GM21423 (cell line): ENCODE measurements at regions not wholly inside any gene's neighbourhood (a gene's known extent, or its start where the extent isn't known, plus 50 kb on each side); places are given as distances from the start of the nearest gene placed in this dataset.

ENCODE experiments used
- ATAC-seq: cut with Tn5 transposase; IDR thresholded peaks from one replicate; pipeline ENCODE4 v1.9.1; 2021; ENCODE audit warnings: mild to moderate bottlenecking, moderate library complexity; ENCODE audit not compliant: unreplicated experiment

GRCh38 chr15:70409388-70409787 is 311.7 kb upstream of the TLE3 start:
- ATAC-seq, result no peak

- ATAC-seq, result no peak
Observed at GRCh38 chr15:70407955-70408354, 310.2 kb upstream of the TLE3 start.

- ATAC-seq, result no peak
Observed at GRCh38 chr15:70407336-70407670, 309.6 kb upstream of the TLE3 start.

GRCh38 chr15:70406617-70407335 is 309.1 kb upstream of the TLE3 start:
- no peak for ATAC-seq

GRCh38 chr15:70401709-70402108 is 304.0 kb upstream of the TLE3 start:
- no peak for ATAC-seq

GRCh38 chr15:70400766-70401541 is 303.2 kb upstream of the TLE3 start:
- no peak for ATAC-seq

- no peak for ATAC-seq
Observed at GRCh38 chr15:70399204-70399603, 301.5 kb upstream of the TLE3 start.

- ATAC-seq, result no peak
Observed at GRCh38 chr15:70398694-70399093, 301.0 kb upstream of the TLE3 start.

GRCh38 chr15:70396807-70397206 is 299.1 kb upstream of the TLE3 start:
- ATAC-seq, result no peak

GRCh38 chr15:70395164-70395563 is 297.4 kb upstream of the TLE3 start:
- no peak for ATAC-seq

- ATAC-seq, result no peak
Observed at GRCh38 chr15:70390723-70391122, 293.0 kb upstream of the TLE3 start.

GRCh38 chr15:70387993-70388392 is 290.3 kb upstream of the TLE3 start:
- ATAC-seq, result no peak

- no peak for ATAC-seq
Observed at GRCh38 chr15:70387081-70387480, 289.4 kb upstream of the TLE3 start.

GRCh38 chr15:70385711-70386110 is 288.0 kb upstream of the TLE3 start:
- ATAC-seq, result no peak

- no peak for ATAC-seq
Observed at GRCh38 chr15:70385052-70385451, 287.3 kb upstream of the TLE3 start.

- no peak for ATAC-seq
Observed at GRCh38 chr15:70383856-70384255, 286.1 kb upstream of the TLE3 start.

GRCh38 chr15:70382762-70383458 is 285.2 kb upstream of the TLE3 start:
- no peak for ATAC-seq

- no peak for ATAC-seq
Observed at GRCh38 chr15:70382009-70382749, 284.5 kb upstream of the TLE3 start.

GRCh38 chr15:70379938-70380883 is 282.5 kb upstream of the TLE3 start:
- no peak for ATAC-seq

- no peak for ATAC-seq
Observed at GRCh38 chr15:70379134-70379533, 281.4 kb upstream of the TLE3 start.
